H9 (cell line): ENCODE measurements at regions not wholly inside any gene's neighbourhood (a gene's known extent, or its start where the extent isn't known, plus 50 kb on each side); places are given as distances from the start of the nearest gene placed in this dataset.

Experiments
- DNase-seq: peaks from one replicate; pipeline ENCODE4 v3.0.0-alpha.2; 2017
- H2AFZ ChIP-seq: one replicate; pipeline ENCODE4 v1.6.1; 2013; ENCODE audit warnings: mild to moderate bottlenecking, low read length, control low read depth, moderate library complexity
- H2AK5ac ChIP-seq: 2 replicates; pipeline ENCODE4 v1.6.1; 2013; ENCODE audit warnings: low read length, control low read depth, mixed read lengths; ENCODE audit not compliant: insufficient read length
- H2BK120ac ChIP-seq: one replicate; pipeline ENCODE4 v1.6.1; 2013; ENCODE audit warnings: low read depth, mild to moderate bottlenecking, low read length, control low read depth, inconsistent platforms; ENCODE audit not compliant: poor library complexity, severe bottlenecking
- H2BK12ac ChIP-seq: 2 replicates; pipeline ENCODE4 v1.6.1; 2013; ENCODE audit warnings: low read length, control low read depth, mixed read lengths, low read depth; ENCODE audit not compliant: insufficient read length
- H2BK15ac ChIP-seq: 2 replicates; pipeline ENCODE4 v1.6.1; 2013; ENCODE audit warnings: low read depth, low read length, control low read depth
- H2BK20ac ChIP-seq: one replicate; pipeline ENCODE4 v1.6.1; 2013; ENCODE audit warnings: low read depth, mild to moderate bottlenecking, low read length, control low read depth, inconsistent platforms; ENCODE audit not compliant: poor library complexity, severe bottlenecking
- H2BK5ac ChIP-seq: 2 replicates; pipeline ENCODE4 v1.6.1; 2013; ENCODE audit warnings: low read length, control low read depth, mixed read lengths; ENCODE audit not compliant: insufficient read length
- H3K14ac ChIP-seq: 2 replicates; pipeline ENCODE4 v1.6.1; 2013; ENCODE audit warnings: low read length, control low read depth; ENCODE audit not compliant: insufficient read depth
- H3K18ac ChIP-seq: 2 replicates; pipeline ENCODE4 v1.6.1; 2013; ENCODE audit warnings: low read depth, mild to moderate bottlenecking, mixed read lengths, low read length, control low read depth; ENCODE audit not compliant: insufficient read length
- H3K23ac ChIP-seq: 2 replicates; pipeline ENCODE4 v1.6.1; 2013; ENCODE audit warnings: low read length, control low read depth, mixed read lengths, low read depth; ENCODE audit not compliant: insufficient read length
- H3K23me2 ChIP-seq: 2 replicates; pipeline ENCODE4 v1.6.1; 2013; ENCODE audit warnings: low read depth, mild to moderate bottlenecking, mixed read lengths, low read length, control low read depth; ENCODE audit not compliant: insufficient read length, poor library complexity, severe bottlenecking
- H3K27ac ChIP-seq: 2 replicates; pipeline ENCODE4 v1.5.1; 2013; ENCODE audit warnings: low read length, control low read depth, mixed read lengths, low read depth; ENCODE audit not compliant: insufficient read length
- H3K27me3 ChIP-seq: 2 replicates; pipeline ENCODE4 v1.6.1; 2013; ENCODE audit warnings: low read length, control low read depth, inconsistent platforms; ENCODE audit not compliant: insufficient read depth
- H3K4ac ChIP-seq: 2 replicates; pipeline ENCODE4 v1.6.1; 2013; ENCODE audit warnings: low read depth, mild to moderate bottlenecking, control low read depth, inconsistent platforms, low read length, moderate library complexity
- H3K4me1 ChIP-seq: 2 replicates; pipeline ENCODE4 v1.6.1; 2013; ENCODE audit warnings: low read length, control low read depth, inconsistent platforms; ENCODE audit not compliant: insufficient read depth
- H3K4me2 ChIP-seq: 2 replicates; pipeline ENCODE4 v1.6.1; 2013; ENCODE audit warnings: low read length, control low read depth, mixed read lengths; ENCODE audit not compliant: insufficient read length, insufficient read depth
- H3K56ac ChIP-seq: 2 replicates; pipeline ENCODE4 v1.6.1; 2013; ENCODE audit warnings: low read depth, mild to moderate bottlenecking, mixed read lengths, low read length, control low read depth; ENCODE audit not compliant: insufficient read length
- H3K79me1 ChIP-seq: 2 replicates; pipeline ENCODE4 v1.6.1; 2013; ENCODE audit warnings: low read depth, mild to moderate bottlenecking, moderate library complexity, low read length, control low read depth, inconsistent platforms; ENCODE audit not compliant: insufficient read depth, poor library complexity, severe bottlenecking
- H3K79me2 ChIP-seq: 2 replicates; pipeline ENCODE4 v1.6.1; 2013; ENCODE audit warnings: low read length, control low read depth, inconsistent platforms; ENCODE audit not compliant: insufficient read depth
- H3K9ac ChIP-seq: 2 replicates; pipeline ENCODE4 v1.6.1; 2013; ENCODE audit warnings: low read length, control low read depth, mixed read lengths; ENCODE audit not compliant: insufficient read length; ENCODE audit errors: extremely low read depth
- H3K9me3 ChIP-seq: one replicate; pipeline ENCODE4 v1.6.1; 2013; ENCODE audit warnings: low read depth, low read length, inconsistent platforms; ENCODE audit not compliant: control insufficient read depth
- H3T11ph ChIP-seq: one replicate; pipeline ENCODE4 v1.6.1; 2013; ENCODE audit warnings: mild to moderate bottlenecking, low read length, control low read depth, inconsistent platforms
- H4K20me1 ChIP-seq: one replicate; pipeline ENCODE4 v1.6.1; 2013; ENCODE audit not compliant: control insufficient read depth, insufficient read length, insufficient read depth
- H4K5ac ChIP-seq: 2 replicates; pipeline ENCODE4 v1.6.1; 2013; ENCODE audit warnings: low read depth, mild to moderate bottlenecking, mixed read lengths, low read length, control low read depth; ENCODE audit not compliant: insufficient read length
- H4K8ac ChIP-seq: replicated peaks from 2 replicates; pipeline ENCODE4 v1.6.1; 2013; ENCODE audit warnings: low read length, control low read depth, mixed read lengths, low read depth; ENCODE audit not compliant: insufficient read length
- H4K91ac ChIP-seq: 2 replicates; pipeline ENCODE4 v1.6.1; 2013; ENCODE audit warnings: low read depth, mild to moderate bottlenecking, moderate library complexity, mixed read lengths, low read length, control low read depth; ENCODE audit not compliant: insufficient read length
- H3K27ac Mint-ChIP-seq, 3 experiments: 2 replicates in 2 of 3; 3 replicates in 1 of 3; pipeline ENCODE4 v1.8.0; 2020 to 2021; ENCODE audit warnings: mixed read lengths in 3 of 3, mild to moderate bottlenecking in 1 of 3, moderate library complexity in 1 of 3
- H3K27me3 Mint-ChIP-seq: 2 replicates; pipeline ENCODE4 v1.8.0; 2021; ENCODE audit warnings: low read depth, mild to moderate bottlenecking, moderate library complexity, mixed read lengths
- H3K36me3 Mint-ChIP-seq, 3 experiments: 2 replicates in 2 of 3; 3 replicates in 1 of 3; pipeline ENCODE4 v1.8.0; 2020 to 2021; ENCODE audit warnings: low read depth in 3 of 3, mixed read lengths in 3 of 3; ENCODE audit not compliant: insufficient read depth in 1 of 3
- H3K4me1 Mint-ChIP-seq, 2 experiments: 2 replicates each; pipeline ENCODE4 v1.8.0; 2020; ENCODE audit warnings: mixed read lengths in 2 of 2
- H3K4me3 Mint-ChIP-seq, 2 experiments: 2 replicates in 1 of 2; 3 replicates in 1 of 2; pipeline ENCODE4 v1.8.0; 2020 to 2021; ENCODE audit warnings: mild to moderate bottlenecking in 2 of 2, mixed read lengths in 2 of 2, moderate library complexity in 1 of 2
- H3K9me3 Mint-ChIP-seq, 2 experiments: 2 replicates in 1 of 2; 3 replicates in 1 of 2; pipeline ENCODE4 v1.8.0; 2020; ENCODE audit warnings: mild to moderate bottlenecking in 2 of 2, mixed read lengths in 2 of 2, moderate library complexity in 1 of 2
- WGBS: extraction: QIAGEN DNeasy Blood & Tissue Kit; methylation state at CpG from one replicate; pipeline ENCODE4 v1.1.7; 2013; ENCODE audit warnings: missing lambda C conversion rate, low lambda C conversion rate, mixed read lengths; ENCODE audit not compliant: insufficient read length; ENCODE audit errors: extremely low coverage; 5-methylcytosine and 5-hydroxymethylcytosine counted together
- TF ChIP-seq, protein P1 (sequence below): fragments of 200-600 bp; sonication (generic); conservative IDR thresholded peaks from 3 replicates; pipeline ENCODE4 v1.8.0; 2021; ENCODE audit warnings: antibody characterized with exemption, mild to moderate bottlenecking

DNA sequence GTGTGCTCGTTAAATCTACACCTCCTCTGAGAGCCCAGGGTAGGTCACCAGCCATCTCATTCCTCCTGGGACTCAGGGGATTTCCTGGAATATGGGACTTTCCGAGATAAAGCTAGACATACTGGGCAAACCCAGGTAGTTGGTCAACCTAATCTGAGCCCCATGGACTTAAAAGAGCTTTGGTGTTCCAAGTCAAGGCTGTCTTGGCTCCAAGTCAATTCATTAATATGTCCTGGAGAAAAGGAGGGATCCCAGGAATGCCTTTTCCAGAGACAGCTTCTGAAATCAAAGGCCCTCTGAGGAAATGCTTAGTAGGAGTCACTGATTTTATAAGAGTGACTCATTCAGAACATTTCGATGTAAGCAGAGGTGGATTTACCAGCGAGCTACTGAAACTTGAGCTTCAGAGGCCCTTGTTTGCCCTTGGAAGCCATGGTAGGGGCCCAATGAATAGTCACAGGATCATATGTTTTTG is 137.3 kb upstream of the UBE2E1 start:
- Histone ChIP-seq H3K9ac (no peak overlapping the region), H3T11ph (no peak overlapping the region), H2AFZ (peak overlapping the region; percentile 6), H3K27me3 (no peaks in the 10 kb centered on the region), H2BK20ac (no peak overlapping the region), H3K56ac (no peak overlapping the region), H4K5ac (no peak overlapping the region), H3K27ac (no peak overlapping the region), H4K8ac (no peak overlapping the region), H3K9me3 (no peaks in the 10 kb centered on the region), H2BK120ac (no peak overlapping the region), H4K20me1 (no peaks in the 10 kb centered on the region), H4K91ac (no peak overlapping the region), H3K23me2 (peaks cover 3% of the 10 kb centered on the region), H2AK5ac (no peak overlapping the region), H3K79me1 (no peaks in the 10 kb centered on the region), H3K4ac (no peak overlapping the region), H3K14ac (no peak overlapping the region), H2BK15ac (no peak overlapping the region), H3K4me1 (peaks cover 2% of the 10 kb centered on the region; the same call in 1 of the 2 replicates), H2BK12ac (no peak overlapping the region), H3K18ac (no peak overlapping the region), H3K23ac (no peak overlapping the region), H3K79me2 (no peaks in the 10 kb centered on the region), H3K4me2 (no peak overlapping the region), H2BK5ac (no peak overlapping the region)
- TF ChIP-seq, protein P1, sequence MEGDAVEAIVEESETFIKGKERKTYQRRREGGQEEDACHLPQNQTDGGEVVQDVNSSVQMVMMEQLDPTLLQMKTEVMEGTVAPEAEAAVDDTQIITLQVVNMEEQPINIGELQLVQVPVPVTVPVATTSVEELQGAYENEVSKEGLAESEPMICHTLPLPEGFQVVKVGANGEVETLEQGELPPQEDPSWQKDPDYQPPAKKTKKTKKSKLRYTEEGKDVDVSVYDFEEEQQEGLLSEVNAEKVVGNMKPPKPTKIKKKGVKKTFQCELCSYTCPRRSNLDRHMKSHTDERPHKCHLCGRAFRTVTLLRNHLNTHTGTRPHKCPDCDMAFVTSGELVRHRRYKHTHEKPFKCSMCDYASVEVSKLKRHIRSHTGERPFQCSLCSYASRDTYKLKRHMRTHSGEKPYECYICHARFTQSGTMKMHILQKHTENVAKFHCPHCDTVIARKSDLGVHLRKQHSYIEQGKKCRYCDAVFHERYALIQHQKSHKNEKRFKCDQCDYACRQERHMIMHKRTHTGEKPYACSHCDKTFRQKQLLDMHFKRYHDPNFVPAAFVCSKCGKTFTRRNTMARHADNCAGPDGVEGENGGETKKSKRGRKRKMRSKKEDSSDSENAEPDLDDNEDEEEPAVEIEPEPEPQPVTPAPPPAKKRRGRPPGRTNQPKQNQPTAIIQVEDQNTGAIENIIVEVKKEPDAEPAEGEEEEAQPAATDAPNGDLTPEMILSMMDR: no peak
- no peak overlapping the region for H3K27ac Mint-ChIP-seq
- no peak for DNase-seq
- H3K27me3 Mint-ChIP-seq: no peaks in the 10 kb centered on the region
- H3K36me3 Mint-ChIP-seq: no peaks in the 10 kb centered on the region
- H3K9me3 Mint-ChIP-seq: no peaks in the 10 kb centered on the region
- H3K4me1 Mint-ChIP-seq: peaks cover 8 to 10% of the 10 kb centered on the region in 2 experiments
- H3K4me3 Mint-ChIP-seq: no peak overlapping the region
- no CpG with 5 or more reads among the region's 4 CpGs for WGBS
